IPS-NIHi7 (cell line): ENCODE measurements at regions not wholly inside any gene's neighbourhood (a gene's known extent, or its start where the extent isn't known, plus 50 kb on each side); places are given as distances from the start of the nearest gene placed in this dataset.
"Not testable (repeated sequence)": the region's sequence is repeated elsewhere in the genome, so short reads cannot be mapped to it uniquely, and the experiment has no call there.

Source experiments
- DNase-seq: peaks from one replicate; pipeline ENCODE4 v3.0.0; 2012; ENCODE audit warnings: mixed read lengths; ENCODE audit errors: extremely low spot score

GRCh38 chr4:49117951-49118350 is 131.9 kb downstream of the CWH43 start:
- not testable (repeated sequence) for DNase-seq

GRCh38 chr4:49118379-49119212 is 132.5 kb downstream of the CWH43 start:
- DNase-seq: not testable (repeated sequence)

- DNase-seq: not testable (repeated sequence)
Observed at GRCh38 chr4:49119345-49119744, 133.3 kb downstream of the CWH43 start.

- DNase-seq: not testable (repeated sequence)
Observed at GRCh38 chr4:49120042-49120779, 134.1 kb downstream of the CWH43 start.

GRCh38 chr4:49120804-49121203 is 134.7 kb downstream of the CWH43 start:
- DNase-seq: not testable (repeated sequence)

- not testable (repeated sequence) for DNase-seq
Observed at GRCh38 chr4:49126443-49126842, 140.4 kb downstream of the CWH43 start.

- not testable (repeated sequence) for DNase-seq
Observed at GRCh38 chr4:49126858-49127257, 140.8 kb downstream of the CWH43 start.

- not testable (repeated sequence) for DNase-seq
Observed at GRCh38 chr4:49129385-49129784, 143.3 kb downstream of the CWH43 start.

- DNase-seq: not testable (repeated sequence)
Observed at GRCh38 chr4:49129870-49130269, 143.8 kb downstream of the CWH43 start.

GRCh38 chr4:49130724-49131123 is 144.6 kb downstream of the CWH43 start:
- not testable (repeated sequence) for DNase-seq

- not testable (repeated sequence) for DNase-seq
Observed at GRCh38 chr4:49137043-49137442, 151.0 kb downstream of the CWH43 start.

- DNase-seq: not testable (repeated sequence)
Observed at GRCh38 chr4:49137961-49138360, 151.9 kb downstream of the CWH43 start.

GRCh38 chr4:49138818-49139217 is 152.7 kb downstream of the CWH43 start:
- DNase-seq: not testable (repeated sequence)

- DNase-seq: not testable (repeated sequence)
Observed at GRCh38 chr4:49139513-49139912, 153.4 kb downstream of the CWH43 start.

GRCh38 chr4:49140351-49140750 is 154.3 kb downstream of the CWH43 start:
- DNase-seq: not testable (repeated sequence)

- not testable (repeated sequence) for DNase-seq
Observed at GRCh38 chr4:49141955-49142354, 155.9 kb downstream of the CWH43 start.

- DNase-seq: not testable (repeated sequence)
Observed at GRCh38 chr4:49147143-49147542, 161.1 kb downstream of the CWH43 start.

- DNase-seq: not testable (repeated sequence)
Observed at GRCh38 chr4:49147596-49147995, 161.5 kb downstream of the CWH43 start.

GRCh38 chr4:49149006-49149975 is 163.2 kb downstream of the CWH43 start:
- DNase-seq: not testable (repeated sequence)

GRCh38 chr4:49150351-49151083 is 164.4 kb downstream of the CWH43 start:
- peak; percentile 0 for DNase-seq

- DNase-seq: not testable (repeated sequence)
Observed at GRCh38 chr4:49153011-49153410, 166.9 kb downstream of the CWH43 start.
